GM19467 (cell line): ENCODE measurements at regions not wholly inside any gene's neighbourhood (a gene's known extent, or its start where the extent isn't known, plus 50 kb on each side); places are given as distances from the start of the nearest gene placed in this dataset.

Source experiments
- ATAC-seq: cut with Tn5 transposase; IDR thresholded peaks from one replicate; pipeline ENCODE4 v1.9.1; 2021; ENCODE audit warnings: mild to moderate bottlenecking, moderate library complexity; ENCODE audit not compliant: unreplicated experiment

DNA sequence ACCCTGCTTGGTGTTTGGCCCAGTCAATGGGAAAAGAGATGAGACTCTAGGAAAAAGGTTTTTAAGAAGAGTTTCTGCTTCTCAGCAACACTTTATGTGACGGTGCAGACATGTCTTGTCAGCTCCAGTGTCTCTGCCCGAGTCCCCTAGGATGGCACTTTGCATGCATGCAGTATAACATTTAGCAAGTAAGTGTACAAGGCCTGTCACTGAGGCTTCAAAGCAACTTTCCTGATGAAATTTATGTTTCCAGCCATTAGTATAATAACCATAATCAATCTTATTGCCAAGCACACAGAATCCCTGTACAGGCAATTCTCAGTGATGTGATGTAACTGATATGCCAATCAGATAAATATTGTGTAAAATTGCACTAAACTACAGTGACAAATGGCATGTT, 248.1 kb upstream of the PLET1 start:
- ATAC-seq = no peak

GRCh38 chr11:112509300-112509699, 248.6 kb upstream of the PLET1 start:
- ATAC-seq = no peak

GRCh38 chr11:112511271-112511670, 250.6 kb upstream of the PLET1 start:
- no peak for ATAC-seq

GRCh38 chr11:112511911-112512310, 251.3 kb upstream of the PLET1 start:
- no peak for ATAC-seq

DNA sequence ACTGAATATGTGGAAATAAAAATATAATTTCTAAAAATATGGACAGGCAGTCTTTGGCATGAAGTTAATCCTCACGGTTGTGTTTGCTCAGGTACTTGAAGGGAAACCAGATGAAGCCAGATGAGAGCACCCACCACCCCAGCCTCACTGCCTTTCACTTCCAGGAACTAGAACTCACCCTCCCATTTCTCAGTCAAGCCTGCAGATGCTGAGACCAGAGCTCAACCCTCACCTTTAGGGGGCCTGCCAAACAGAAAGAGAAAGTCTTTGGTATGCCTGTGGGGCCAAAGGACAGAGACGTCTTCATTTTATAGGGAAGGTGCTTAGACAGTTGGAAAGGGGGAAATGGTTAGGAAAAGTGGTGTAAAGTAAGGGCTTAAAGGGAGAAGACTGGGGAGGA, 252.8 kb upstream of the PLET1 start:
- no peak for ATAC-seq

- ATAC-seq = no peak
These were observed 253.5 kb upstream of the PLET1 start for GRCh38 chr11:112514011-112514740.

DNA sequence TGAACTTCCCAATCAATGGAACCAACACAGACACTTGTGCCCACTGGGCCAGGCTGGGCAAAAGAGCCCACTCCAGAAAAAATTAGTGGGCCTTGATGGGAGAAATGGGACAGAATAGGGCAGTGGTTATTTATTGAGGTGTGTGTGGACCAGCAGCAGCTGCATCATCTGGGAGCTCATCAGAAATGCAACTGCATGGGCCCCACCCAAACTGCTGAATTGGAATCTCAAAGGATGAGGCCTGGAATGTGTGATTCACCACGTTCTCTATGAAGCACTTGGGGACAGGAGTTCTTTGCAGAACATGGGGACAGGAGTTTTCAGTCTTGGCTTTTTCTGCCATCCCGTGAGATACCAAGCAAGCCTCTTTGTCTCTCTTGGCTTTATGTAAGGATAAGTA, 255.6 kb upstream of the PLET1 start:
- no peak for ATAC-seq

DNA sequence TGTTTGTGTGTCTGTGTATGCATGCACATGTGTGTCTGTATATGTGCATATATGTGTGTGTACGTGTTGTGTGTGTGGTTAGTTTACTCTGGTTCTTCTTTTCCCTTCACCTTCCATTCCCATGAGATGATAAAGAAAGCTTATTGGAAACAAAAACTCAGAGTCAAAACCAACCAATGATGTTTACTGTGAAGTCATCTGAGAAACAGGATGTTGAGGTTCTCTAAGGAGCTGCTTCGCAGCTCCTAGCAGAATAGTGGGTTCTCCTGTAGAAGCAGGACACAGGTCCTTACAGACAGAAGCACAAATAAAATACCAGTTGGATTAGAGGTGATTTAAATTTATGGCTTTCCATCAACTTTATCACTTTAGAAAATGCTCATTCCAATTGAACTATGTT, 256.1 kb upstream of the PLET1 start:
- ATAC-seq = no peak

- no peak for ATAC-seq
These were observed 257.7 kb upstream of the PLET1 start for GRCh38 chr11:112518371-112518770.

DNA sequence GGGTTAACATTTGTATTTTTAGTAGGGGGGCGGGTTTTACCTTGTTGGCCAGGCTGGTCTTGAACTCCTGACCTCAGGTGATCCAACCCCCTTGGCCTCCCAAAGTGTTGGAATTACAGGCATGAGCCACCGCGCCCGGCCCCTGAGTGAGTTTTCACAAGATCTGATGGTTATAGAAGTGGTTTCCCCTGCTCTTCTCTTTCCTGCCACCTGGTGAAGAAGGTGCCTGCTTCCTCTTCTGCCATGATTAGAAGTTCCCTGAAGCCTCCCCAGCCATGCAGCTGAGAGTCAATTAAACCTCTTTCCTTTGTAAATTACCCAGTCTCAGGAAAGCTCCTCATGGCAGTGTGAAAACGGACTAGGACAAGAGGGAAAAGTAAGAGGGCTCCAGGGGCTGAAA, 259.1 kb upstream of the PLET1 start:
- ATAC-seq = no peak

DNA sequence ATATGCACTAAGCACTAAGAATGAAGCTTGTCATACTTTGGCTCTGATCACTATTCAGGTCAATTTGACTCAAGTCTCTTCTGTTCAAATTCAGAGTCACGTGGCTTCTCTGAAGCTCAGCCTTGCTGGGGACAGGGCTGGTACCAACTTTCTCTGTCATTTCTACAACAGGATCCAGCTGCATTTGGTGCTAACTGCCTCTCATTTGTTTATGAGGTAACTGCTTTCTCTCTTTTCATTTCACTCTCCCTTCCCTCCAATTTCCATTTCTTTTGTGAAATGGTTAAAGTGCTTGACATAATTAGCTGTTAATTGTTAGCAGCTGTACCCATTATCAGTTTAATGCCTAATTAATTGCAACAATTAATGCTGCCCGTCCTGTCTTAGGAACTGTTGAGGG, 259.7 kb upstream of the PLET1 start:
- ATAC-seq = no peak

DNA sequence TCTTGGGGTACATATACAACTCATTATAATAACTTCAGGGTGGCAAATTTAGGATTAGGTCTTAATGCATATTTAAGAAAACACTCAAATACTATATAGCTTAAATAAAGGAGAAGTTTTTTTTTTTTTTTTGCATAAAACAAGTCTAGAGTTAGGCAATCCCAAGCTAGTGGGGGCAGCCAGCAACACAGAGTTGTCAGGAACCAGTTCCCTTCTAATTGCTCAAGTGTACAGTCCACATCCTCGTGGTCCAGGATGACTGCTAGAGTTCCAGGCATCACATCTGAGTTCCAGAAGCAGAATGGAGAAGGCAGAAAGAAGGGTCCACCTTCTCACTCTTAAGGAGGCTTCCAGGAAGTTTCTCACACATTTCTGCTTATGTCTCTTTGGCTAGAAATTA, 261.9 kb upstream of the PLET1 start:
- ATAC-seq = no peak

- no peak for ATAC-seq
These were observed 262.4 kb upstream of the PLET1 start for GRCh38 chr11:112523031-112523430.

- ATAC-seq = no peak
These were observed 262.8 kb upstream of the PLET1 start for GRCh38 chr11:112523477-112523876.

DNA sequence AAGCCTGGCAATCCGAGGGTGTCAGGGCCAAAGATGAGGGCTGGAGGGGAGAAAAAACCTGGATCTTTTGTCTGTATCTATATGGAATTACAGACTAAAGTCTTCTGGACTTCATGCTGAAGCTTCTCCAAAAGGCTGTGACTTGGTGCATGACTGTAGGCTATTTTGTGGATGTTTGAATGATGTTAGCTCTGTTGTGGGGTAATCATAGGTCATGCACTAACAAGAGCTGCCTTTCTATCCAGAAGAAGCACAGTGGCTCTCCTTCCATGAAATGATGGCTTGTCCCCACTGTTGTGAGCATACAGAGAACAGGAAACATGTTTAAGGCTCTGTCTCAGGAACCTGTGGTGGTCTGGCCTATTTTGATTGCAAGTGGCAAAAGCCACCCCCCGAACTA, 263.3 kb upstream of the PLET1 start:
- ATAC-seq = no peak

- no peak for ATAC-seq
These were observed 264.1 kb upstream of the PLET1 start for GRCh38 chr11:112524798-112525197.

GRCh38 chr11:112525270-112525669, 264.6 kb upstream of the PLET1 start:
- ATAC-seq = no peak

DNA sequence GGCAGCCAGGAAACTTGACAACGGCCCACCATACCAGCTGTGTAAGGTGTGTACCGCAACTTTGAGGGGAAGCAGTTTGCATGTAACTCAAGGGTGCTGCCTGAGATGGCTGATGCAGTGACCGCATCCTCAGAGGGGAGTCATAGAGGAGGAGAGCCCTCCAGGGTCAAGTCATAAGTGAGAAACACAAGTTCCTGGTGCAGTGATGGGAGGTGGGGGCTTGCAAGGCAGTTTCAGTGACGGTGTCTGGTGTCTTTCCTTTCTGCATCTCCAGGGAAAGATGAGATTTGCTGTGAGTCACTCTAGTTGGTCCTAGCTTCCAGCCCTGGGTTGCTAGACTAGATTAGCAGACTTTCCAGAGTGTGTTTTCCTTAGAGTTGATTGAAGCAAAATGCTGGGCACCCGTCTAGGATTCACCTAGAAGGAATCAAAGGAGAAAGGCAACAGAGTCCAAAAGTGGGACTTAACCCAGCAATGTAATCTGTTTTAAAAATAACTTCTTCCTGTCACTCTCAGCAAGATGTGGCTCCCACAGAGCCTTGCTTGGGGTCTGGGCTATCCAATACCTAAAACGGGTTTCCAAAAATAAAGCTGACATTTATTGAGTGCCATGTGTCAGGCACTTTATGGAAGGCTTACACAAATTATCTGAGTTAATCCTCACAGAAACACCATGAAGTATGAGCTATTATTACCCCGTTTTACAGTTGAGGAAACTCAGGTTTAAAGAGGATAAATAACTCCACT, 265.4 kb upstream of the PLET1 start:
- ATAC-seq = no peak

DNA sequence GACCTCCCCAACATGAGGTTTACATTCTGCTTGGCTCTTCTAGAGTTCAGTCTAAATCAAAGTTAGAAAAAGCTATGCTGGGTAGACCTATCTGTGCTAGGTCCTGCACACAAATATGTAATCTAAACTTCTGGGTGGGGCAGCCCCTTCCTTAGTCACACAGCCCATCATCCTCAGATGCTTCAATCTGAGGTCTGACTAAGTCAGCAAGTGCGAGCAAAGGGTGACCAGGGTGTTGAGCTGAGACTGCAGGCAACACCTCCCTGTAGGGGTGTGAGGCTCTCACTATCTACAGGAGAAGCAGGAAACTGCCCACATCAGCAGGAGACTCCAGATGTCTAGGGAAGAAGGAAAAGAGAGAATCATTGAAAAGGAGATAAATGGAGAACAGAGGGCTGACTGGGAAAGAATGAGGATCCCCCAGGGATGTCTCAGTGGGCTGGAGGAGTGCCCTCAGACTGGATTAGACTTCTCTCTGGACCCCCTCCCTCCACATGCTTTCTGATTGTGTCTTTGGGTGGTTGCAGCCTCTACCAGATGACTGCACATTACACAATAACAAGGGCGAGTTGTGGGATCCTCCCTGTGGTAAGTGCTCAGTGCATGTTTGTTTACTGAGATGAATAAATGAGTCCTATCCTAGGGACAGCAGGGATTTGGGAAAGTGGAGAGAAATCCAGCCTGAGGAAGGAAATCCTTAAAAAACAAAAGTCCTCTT, 266.2 kb upstream of the PLET1 start:
- ATAC-seq = no peak

GRCh38 chr11:112529071-112529470, 268.4 kb upstream of the PLET1 start:
- ATAC-seq = no peak

DNA sequence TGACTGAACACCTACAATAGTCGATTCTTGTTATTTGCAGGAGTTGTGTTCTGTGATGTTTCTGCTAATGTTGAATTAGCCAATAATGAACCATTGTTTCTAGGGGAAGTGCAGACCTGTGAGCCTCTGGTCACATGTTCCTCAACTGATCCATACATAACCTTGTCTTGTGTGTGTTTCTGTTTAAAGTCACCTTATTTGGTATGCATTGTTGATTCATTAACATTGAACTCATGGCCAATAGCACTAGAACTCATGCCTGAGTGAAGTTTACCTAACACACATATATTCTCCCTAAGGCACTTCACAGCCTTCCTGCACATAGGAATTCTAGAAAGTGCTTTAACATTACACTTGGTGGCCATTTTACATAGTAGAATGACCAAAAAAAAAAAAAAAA, 271.8 kb upstream of the PLET1 start:
- ATAC-seq = no peak

GRCh38 chr11:112533682-112534081, 273.0 kb upstream of the PLET1 start:
- ATAC-seq = no peak
